Loucy (cell line): ENCODE measurements at regions not wholly inside any gene's neighbourhood (a gene's known extent, or its start where the extent isn't known, plus 50 kb on each side); places are given as distances from the start of the nearest gene placed in this dataset.
"Not testable (repeated sequence)": the region's sequence is repeated elsewhere in the genome, so short reads cannot be mapped to it uniquely, and the experiment has no call there.

Experiments used
- H2AFZ ChIP-seq: fragments of 200-600 bp; sonication (generic); 2 replicates; pipeline ENCODE4 v1.6.0; 2016; ENCODE audit warnings: antibody characterized with exemption, mild to moderate bottlenecking, low read length, moderate library complexity
- H3F3A ChIP-seq: fragments of 200-600 bp; 2 replicates; pipeline ENCODE4 v1.6.0; 2016; ENCODE audit warnings: antibody characterized with exemption, low read depth, mild to moderate bottlenecking
- H3K27me3 ChIP-seq: fragments of 200-600 bp; sonication (generic); 2 replicates; pipeline ENCODE4 v1.6.1; 2014; ENCODE audit warnings: low read length, mild to moderate bottlenecking; ENCODE audit not compliant: insufficient read depth, poor library complexity, severe bottlenecking
- H3K36me3 ChIP-seq: fragments of 200-600 bp; sonication (generic); 2 replicates; pipeline ENCODE4 v1.6.1; 2016; ENCODE audit warnings: low read length; ENCODE audit not compliant: insufficient read depth
- H3K4me1 ChIP-seq: fragments of 200-600 bp; sonication (generic); 2 replicates; pipeline ENCODE4 v1.5.1; 2014; ENCODE audit warnings: low read length, mild to moderate bottlenecking; ENCODE audit not compliant: insufficient read depth, poor library complexity, severe bottlenecking
- H3K4me2 ChIP-seq: fragments of 200-600 bp; sonication (generic); 2 replicates; pipeline ENCODE4 v1.6.0; 2014; ENCODE audit warnings: antibody characterized with exemption, low read length, low read depth, mild to moderate bottlenecking; ENCODE audit not compliant: poor library complexity, severe bottlenecking
- H3K4me3 ChIP-seq: fragments of 200-600 bp; sonication (generic); 2 replicates; pipeline ENCODE4 v1.5.1; 2014; ENCODE audit warnings: low read length, mild to moderate bottlenecking, mixed read lengths; ENCODE audit not compliant: poor library complexity, severe bottlenecking
- H3K79me2 ChIP-seq: fragments of 200-600 bp; sonication (generic); 2 replicates; pipeline ENCODE4 v1.6.1; 2014; ENCODE audit warnings: low read length; ENCODE audit not compliant: insufficient read depth
- H3K9ac ChIP-seq: fragments of 200-600 bp; sonication (generic); 2 replicates; pipeline ENCODE4 v1.6.0; 2014; ENCODE audit warnings: mild to moderate bottlenecking, low read depth, low read length, moderate library complexity; ENCODE audit not compliant: poor library complexity, severe bottlenecking
- H3K9me2 ChIP-seq: fragments of 200-600 bp; sonication (generic); replicated peaks from 2 replicates; pipeline ENCODE4 v1.6.1; 2016; ENCODE audit warnings: low read depth, low read length, mixed read lengths
- H3K9me3 ChIP-seq: fragments of 200-600 bp; sonication (generic); 2 replicates; pipeline ENCODE4 v1.6.1; 2014; ENCODE audit warnings: mild to moderate bottlenecking, antibody characterized with exemption, low read length, low read depth; ENCODE audit not compliant: insufficient read depth
- H4K20me1 ChIP-seq: fragments of 200-600 bp; sonication (generic); 2 replicates; pipeline ENCODE4 v1.6.0; 2014; ENCODE audit warnings: antibody characterized with exemption, low read length, mild to moderate bottlenecking; ENCODE audit not compliant: insufficient read depth, poor library complexity, severe bottlenecking
- CTCF ChIP-seq: fragments of 200-600 bp; sonication (generic); conservative IDR thresholded peaks from 2 replicates; pipeline ENCODE4 v1.5.1; 2014; ENCODE audit warnings: mild to moderate bottlenecking, antibody characterized with exemption, low read length
- EZH2phosphoT487 ChIP-seq: fragments of 200-600 bp; IDR thresholded peaks from 2 replicates; pipeline ENCODE4 v1.6.1; 2018; ENCODE audit warnings: antibody characterized with exemption, mild to moderate bottlenecking, moderate library complexity, borderline replicate concordance

DNA sequence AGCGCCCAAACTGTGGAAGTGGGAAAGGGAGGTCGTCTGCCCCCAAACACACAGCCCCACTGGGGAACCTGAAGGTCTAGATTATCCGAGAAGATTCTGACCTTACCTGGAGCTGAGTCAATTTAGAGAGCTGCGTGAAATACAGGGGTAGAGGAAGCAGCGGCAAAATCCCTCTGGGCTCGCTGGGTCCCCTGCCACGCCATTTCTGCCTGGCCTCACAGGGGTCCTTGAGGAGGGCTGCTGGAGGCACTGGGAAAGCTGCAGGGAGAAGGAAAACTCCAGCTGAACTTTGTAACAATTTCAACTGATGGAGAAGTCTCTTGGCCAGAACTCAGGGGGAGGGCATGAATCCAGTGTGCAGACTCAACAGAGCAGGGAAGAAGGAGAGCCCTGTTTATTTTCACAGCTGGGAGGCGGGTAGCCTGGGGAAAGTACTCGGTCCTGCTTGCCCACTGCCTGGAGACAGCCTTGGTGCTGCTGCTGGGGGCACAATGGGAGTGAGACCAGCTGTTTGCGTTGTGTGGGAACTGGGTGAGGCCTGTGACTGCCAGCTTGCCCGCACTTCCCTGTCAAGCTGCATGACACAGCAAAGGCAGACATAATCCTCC is 93.2 kb upstream of the MAPK10 start:
- Histone ChIP-seq H3F3A (no peaks in the 10 kb centered on the region), H3K79me2 (no peaks in the 10 kb centered on the region), H4K20me1 (no peaks in the 10 kb centered on the region), H3K9ac (no peak overlapping the region), H2AFZ (no peak overlapping the region), H3K9me3 (no peaks in the 10 kb centered on the region), H3K4me3 (no peak overlapping the region), H3K36me3 (no peaks in the 10 kb centered on the region), H3K27me3 (no peaks in the 10 kb centered on the region), H3K4me2 (no peak overlapping the region), H3K4me1 (no peaks in the 10 kb centered on the region), H3K9me2 (no peaks in the 10 kb centered on the region)
- no peak for TF ChIP-seq CTCF
- TF ChIP-seq EZH2phosphoT487 = no peak

DNA sequence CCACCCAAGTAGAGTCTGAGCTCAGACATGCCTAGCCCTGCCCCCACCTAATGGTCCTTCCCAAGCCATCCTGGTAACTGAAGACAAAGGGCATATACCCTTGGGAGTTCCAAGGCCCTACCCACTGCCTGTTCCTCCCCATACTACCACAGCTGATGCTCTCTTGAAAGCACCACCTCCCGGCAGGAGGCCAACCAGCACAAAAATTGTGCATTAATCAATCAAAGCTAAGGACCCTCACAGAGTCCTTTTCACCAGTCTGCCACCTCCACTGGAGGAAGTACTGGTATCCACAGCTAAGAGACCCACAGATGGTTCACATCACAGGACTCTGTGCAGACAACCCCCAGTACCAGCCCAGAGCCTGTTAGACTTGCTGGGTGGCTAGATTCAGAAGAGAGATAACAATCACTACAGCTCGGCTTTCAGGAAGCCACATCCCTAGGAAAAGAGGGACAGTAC is 93.8 kb upstream of the MAPK10 start:
- not testable (repeated sequence) for H3K4me1 ChIP-seq, H3K36me3 ChIP-seq, H3K9me3 ChIP-seq, H3F3A ChIP-seq, H3K4me3 ChIP-seq, H4K20me1 ChIP-seq, H3K79me2 ChIP-seq, H3K9me2 ChIP-seq, H3K27me3 ChIP-seq, H3K9ac ChIP-seq, H3K4me2 ChIP-seq, H2AFZ ChIP-seq

GRCh38 chr4:86461849-86462248 is 102.0 kb upstream of the MAPK10 start:
- no peak for TF ChIP-seq CTCF
- no peaks in the 10 kb centered on the region for H3K36me3 ChIP-seq
- no peaks in the 10 kb centered on the region for H3K27me3 ChIP-seq

DNA sequence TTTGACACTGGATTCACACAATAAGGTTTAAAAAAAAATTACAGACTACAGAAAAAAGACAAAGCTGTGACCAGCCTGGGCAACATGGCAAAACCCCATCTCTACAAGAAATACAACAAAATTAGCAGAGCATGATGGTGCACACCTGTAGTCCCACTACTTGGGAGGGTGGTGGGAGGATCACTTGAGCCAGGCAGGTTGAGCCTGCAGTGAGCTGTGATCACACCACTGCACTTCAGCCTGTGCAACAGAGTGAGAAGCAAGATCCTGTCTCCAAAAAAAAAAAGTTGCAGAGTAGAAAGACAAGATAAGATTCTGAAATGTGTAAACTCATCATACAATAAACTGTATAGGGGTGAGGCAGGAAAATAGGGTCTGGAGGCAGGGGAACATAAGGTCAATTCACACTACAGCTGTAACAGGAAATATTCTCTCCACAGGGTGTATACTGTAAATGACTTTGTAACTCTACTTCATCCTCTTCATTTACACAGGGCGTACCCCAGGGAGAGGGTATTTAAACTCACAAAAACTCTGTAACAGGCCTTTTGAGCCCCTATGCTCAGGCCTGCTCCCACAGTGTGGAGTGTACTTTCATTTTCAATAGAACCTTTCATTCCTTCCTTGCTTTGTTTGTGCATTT is 112.6 kb upstream of the MAPK10 start:
- Histone ChIP-seq H3K4me3 (no peak overlapping the region), H3K27me3 (no peaks in the 10 kb centered on the region), H3K9me3 (no peaks in the 10 kb centered on the region), H3K9me2 (no peaks in the 10 kb centered on the region), H3K79me2 (no peaks in the 10 kb centered on the region), H3K36me3 (no peaks in the 10 kb centered on the region), H3F3A (no peaks in the 10 kb centered on the region), H3K4me2 (no peak overlapping the region), H3K9ac (no peak overlapping the region), H2AFZ (no peak overlapping the region), H4K20me1 (no peaks in the 10 kb centered on the region), H3K4me1 (no peaks in the 10 kb centered on the region)
- TF ChIP-seq CTCF (no peak), EZH2phosphoT487 (no peak)

More at GRCh38 chr4:86461849-86462248, 102.0 kb upstream of the MAPK10 start:
- Histone ChIP-seq H2AFZ (no peak overlapping the region), H3K4me2 (no peak overlapping the region), H4K20me1 (no peaks in the 10 kb centered on the region), H3K79me2 (no peaks in the 10 kb centered on the region), H3K4me3 (no peak overlapping the region), H3F3A (no peaks in the 10 kb centered on the region), H3K9me3 (no peaks in the 10 kb centered on the region), H3K9ac (no peak overlapping the region), H3K4me1 (no peaks in the 10 kb centered on the region), H3K9me2 (no peaks in the 10 kb centered on the region)

DNA sequence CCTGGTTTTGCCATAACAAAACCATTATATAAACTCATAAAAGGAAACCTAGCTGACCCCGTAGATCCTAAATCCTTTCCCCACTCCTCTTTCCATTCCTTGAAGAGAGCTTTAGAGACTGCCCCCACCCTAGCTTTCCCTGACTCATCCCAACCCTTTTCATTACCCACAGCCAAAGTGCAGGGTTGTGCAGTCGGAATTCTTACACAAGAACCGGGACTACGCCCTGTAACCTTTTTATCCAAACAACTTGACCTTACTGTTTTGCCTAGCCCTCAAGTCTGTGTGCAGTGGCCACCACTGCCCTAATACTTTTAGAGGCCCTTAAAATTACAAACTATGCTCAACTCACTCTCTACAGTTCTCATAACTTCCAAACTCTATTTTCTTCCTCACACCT is 116.0 kb upstream of the PTPN13 start:
- not testable (repeated sequence) for H3K9ac ChIP-seq, H3K36me3 ChIP-seq, H3F3A ChIP-seq, H4K20me1 ChIP-seq, H3K9me2 ChIP-seq, H3K9me3 ChIP-seq, H3K4me2 ChIP-seq, H3K4me1 ChIP-seq, H3K27me3 ChIP-seq, H3K79me2 ChIP-seq, H3K4me3 ChIP-seq, H2AFZ ChIP-seq
